GM18508 (cell line): ENCODE measurements at regions not wholly inside any gene's neighbourhood (a gene's known extent, or its start where the extent isn't known, plus 50 kb on each side); places are given as distances from the start of the nearest gene placed in this dataset.

ENCODE experiments used
- ATAC-seq: cut with Tn5 transposase; IDR thresholded peaks from one replicate; pipeline ENCODE4 v1.9.1; 2021; ENCODE audit warnings: moderate number of reproducible peaks; ENCODE audit not compliant: insufficient read depth, unreplicated experiment

DNA sequence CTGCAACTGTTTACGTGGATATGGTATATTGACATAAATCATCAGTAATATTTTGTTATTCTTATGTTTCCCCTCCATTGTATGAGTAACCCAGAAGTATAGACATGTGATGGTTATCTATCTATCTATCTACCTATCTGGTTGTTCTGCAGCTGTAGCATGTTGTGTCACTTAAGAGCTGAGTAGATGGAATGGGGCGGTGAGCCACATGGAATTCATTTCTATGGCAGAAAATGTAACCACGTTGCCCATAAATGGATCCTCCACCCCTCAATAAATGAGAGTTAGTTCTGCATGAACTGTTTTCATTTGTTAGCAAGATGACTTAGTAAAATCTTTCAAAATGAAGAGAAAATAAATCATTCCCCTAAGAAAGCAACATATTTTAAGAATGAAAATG lies 553.2 kb downstream of the MAT2B start:
- no peak for ATAC-seq

GRCh38 chr5:164059471-164059870 lies 554.1 kb downstream of the MAT2B start:
- no peak for ATAC-seq

GRCh38 chr5:164060786-164061355 lies 555.5 kb downstream of the MAT2B start:
- ATAC-seq: no peak

GRCh38 chr5:164062304-164062703 lies 556.9 kb downstream of the MAT2B start:
- no peak for ATAC-seq

- no peak for ATAC-seq
Observed at GRCh38 chr5:164065266-164065665, 559.8 kb downstream of the MAT2B start.

GRCh38 chr5:164071671-164072070 lies 566.3 kb downstream of the MAT2B start:
- no peak for ATAC-seq

DNA sequence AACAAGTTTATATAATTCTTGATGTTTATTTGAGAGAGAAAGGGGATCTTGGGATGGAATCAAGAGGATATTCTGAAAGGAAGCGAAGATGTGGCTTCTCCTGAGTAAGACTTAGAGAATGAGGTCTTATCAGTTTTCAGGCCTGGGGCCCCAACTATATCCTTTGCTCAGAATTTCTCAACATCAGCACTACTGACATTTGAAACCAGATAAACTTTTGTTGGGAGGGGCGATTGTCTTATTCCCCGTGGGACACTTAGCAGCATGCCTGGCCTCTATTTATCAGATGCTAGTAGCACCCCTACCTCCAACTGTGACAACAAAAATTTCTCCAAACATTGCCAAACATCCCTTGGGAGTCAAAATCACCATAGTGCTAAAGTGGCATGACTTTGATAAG lies 567.7 kb downstream of the MAT2B start:
- ATAC-seq: no peak

GRCh38 chr5:164076556-164076955 lies 571.1 kb downstream of the MAT2B start:
- ATAC-seq: no peak

DNA sequence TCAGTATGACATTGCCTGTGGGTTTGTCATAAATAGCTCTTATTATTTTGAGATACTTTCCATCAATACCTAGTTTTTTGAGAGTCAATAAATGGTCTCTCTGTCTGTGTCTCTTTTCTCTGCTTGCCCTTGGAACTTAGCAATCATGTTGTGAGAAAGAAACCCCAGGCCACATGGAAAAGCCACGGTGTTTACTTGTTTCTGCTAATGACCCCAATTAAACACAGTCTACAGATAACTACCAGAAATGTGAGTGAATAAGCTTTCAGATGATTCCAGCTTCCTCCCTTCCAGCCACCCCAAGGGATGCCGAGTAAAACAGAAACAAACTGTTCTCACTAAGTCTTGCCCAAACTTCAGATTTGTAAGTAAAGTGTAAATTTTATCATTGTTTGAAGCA lies 584.9 kb downstream of the MAT2B start:
- ATAC-seq: no peak

DNA sequence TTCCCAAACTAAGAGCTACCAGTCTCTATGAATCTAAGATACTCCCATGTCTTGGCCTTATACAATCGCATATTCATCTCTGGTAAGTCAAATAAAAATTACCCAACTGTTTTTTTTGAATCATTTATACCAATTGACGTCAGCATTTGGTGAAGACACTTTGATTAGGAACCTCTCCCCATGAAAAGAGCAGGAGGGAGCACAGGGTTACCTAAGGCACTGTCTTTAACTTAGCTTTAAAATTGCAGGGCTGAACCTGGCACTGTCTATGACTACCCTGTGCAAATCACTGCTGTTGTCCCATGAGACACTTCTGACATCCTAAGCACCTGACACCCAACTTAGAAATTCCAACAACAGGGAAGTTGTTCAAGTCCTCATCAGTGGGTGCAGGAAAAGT lies 586.4 kb downstream of the MAT2B start:
- ATAC-seq: no peak

DNA sequence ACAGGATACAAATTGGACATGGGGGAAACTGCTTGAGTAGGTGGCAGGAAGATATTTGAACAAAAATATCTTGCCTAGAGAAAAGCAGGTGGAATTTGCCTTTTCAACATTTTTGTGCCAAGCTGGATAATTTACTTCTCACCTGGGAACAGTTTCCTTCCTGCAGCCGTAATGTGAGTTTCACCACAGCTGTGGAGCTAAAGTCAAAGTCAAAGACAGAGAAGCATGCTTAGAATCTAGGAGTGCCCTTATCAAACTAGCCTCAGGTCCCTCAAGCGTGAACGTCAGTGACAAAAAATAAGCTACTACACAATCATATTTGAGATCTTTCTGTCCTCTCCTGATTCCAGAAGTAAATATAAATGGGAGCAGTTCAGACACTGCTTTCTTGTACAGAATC lies 588.9 kb downstream of the MAT2B start:
- no peak for ATAC-seq

- no peak for ATAC-seq
Observed at GRCh38 chr5:164097749-164098148, 592.3 kb downstream of the MAT2B start.

GRCh38 chr5:164098531-164098930 lies 593.1 kb downstream of the MAT2B start:
- no peak for ATAC-seq

DNA sequence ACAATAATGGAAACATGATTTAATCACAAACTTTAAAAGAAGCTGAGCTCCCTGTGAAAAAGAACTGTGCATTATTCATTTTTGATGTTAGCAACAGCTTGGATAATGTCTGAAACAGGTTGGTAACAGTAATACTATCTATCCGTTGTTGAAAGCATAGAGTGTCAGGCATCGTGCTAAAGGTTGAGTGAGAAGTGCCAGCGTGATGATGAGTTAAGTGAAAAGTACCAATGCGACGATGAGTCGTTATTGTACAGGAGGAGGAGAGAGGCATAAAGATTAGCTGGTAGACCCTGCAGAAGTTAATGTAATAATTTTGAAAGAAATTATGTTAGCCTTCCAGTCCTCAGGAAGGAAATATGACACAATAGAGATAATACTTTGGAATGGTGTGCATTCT lies 593.6 kb downstream of the MAT2B start:
- no peak for ATAC-seq

- no peak for ATAC-seq
Observed at GRCh38 chr5:164115420-164115819, 610.0 kb downstream of the MAT2B start.

DNA sequence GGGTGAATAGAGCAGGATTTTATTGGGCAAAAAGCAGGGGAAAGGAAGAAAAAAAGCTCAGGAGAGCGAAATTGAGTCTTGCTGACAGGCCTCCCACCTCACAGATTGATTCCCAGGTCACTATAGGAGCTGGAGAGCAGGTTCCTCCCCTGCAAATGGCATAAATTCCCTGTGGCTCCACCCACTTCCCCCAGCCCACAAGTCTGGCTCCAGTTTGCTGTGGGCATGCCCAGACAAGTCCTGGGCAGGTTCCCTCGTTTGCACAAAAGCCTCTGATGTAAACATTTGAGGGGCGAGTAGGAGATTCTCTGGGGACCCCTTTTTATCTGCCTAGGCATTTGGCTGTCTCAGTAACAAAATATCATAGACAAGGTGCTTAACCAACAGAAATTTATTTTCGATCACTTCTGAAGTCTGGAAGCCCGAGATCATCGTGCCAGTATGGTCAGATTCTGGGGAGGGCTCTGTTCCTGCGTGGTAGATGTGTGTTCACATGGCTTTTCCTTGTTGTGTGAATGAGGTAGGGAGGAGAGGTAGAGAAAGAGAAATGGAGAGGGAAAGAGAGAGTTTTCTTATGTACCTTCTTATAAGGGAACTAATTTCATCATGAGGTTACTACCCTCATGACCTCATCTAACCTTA lies 614.5 kb downstream of the MAT2B start:
- ATAC-seq: peak; percentile 57

GRCh38 chr5:164127527-164127926 lies 622.1 kb downstream of the MAT2B start:
- no peak for ATAC-seq

DNA sequence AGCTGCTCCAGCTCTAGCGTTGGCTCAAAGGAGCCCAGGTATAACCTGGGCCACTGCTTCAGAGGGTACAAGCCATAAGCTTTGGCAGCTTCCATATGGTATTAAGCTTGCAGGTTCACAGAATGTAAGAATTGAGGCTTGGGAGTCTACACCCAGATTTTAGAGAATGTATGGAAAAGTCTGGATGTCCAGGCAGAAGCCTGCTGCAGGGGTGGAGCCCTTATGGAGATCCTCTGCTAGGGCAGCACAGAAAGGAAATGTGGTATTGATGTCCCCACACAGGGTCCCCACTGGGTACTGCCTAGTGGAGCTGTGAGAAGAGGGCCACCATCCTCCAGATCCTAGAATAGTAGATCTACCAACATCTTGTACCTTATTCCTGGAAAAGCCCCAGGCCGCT lies 626.9 kb downstream of the MAT2B start:
- ATAC-seq: no peak

GRCh38 chr5:164137095-164137494 lies 631.7 kb downstream of the MAT2B start:
- ATAC-seq: no peak

- peak; percentile 73 for ATAC-seq
Observed at GRCh38 chr5:164139423-164139822, 634.0 kb downstream of the MAT2B start.

DNA sequence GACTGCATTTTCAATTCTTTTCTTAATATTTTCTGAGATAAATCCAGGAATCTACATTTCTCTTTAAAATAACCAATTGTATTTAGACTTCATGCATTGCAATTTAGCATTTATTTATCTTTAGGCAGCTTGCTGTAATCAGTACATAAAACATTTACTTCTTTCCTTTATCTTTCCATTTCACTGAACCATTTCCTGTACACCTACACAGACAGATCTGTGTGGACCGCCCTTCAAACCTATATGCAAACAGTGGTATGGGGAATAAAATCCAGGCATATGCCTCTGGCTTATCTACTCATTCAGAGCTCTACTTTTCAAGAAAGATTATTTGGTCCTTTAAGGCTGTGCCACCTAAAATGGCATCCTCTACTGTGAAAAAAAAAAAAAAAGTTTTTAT lies 640.0 kb downstream of the MAT2B start:
- no peak for ATAC-seq

GRCh38 chr5:164146223-164146622 lies 640.8 kb downstream of the MAT2B start:
- ATAC-seq: no peak
